Mesenchymal stem cell (in vitro differentiated cells and primary cell): ENCODE measurements at regions not wholly inside any gene's neighbourhood (a gene's known extent, or its start where the extent isn't known, plus 50 kb on each side); places are given as distances from the start of the nearest gene placed in this dataset.

Experiments used
- DNase-seq: peaks from one replicate; pipeline ENCODE4 v3.0.0-alpha.2; 2013
- H2AFZ ChIP-seq: one replicate; pipeline ENCODE4 v1.6.1; 2013; ENCODE audit warnings: low read depth, mild to moderate bottlenecking, control low read depth, inconsistent platforms, low read length, moderate library complexity
- H2AK5ac ChIP-seq: 2 replicates; pipeline ENCODE4 v1.6.1; 2013; ENCODE audit warnings: low read length, moderate library complexity, mild to moderate bottlenecking, inconsistent platforms; ENCODE audit not compliant: severe bottlenecking
- H2BK120ac ChIP-seq: one replicate; pipeline ENCODE4 v1.6.1; 2013; ENCODE audit warnings: low read depth, mild to moderate bottlenecking, inconsistent platforms, low read length, moderate library complexity
- H2BK12ac ChIP-seq, 2 experiments: one replicate each; pipeline ENCODE4 v1.6.1; 2013; ENCODE audit warnings: inconsistent platforms in 2 of 2, low read length in 2 of 2, mild to moderate bottlenecking in 2 of 2, moderate library complexity in 2 of 2, control low read depth in 1 of 2
- H2BK15ac ChIP-seq: one replicate; pipeline ENCODE4 v1.6.1; 2013; ENCODE audit warnings: mild to moderate bottlenecking, low read depth, inconsistent platforms; ENCODE audit not compliant: poor library complexity, severe bottlenecking
- H2BK5ac ChIP-seq: 2 replicates; pipeline ENCODE4 v1.6.1; 2013; ENCODE audit warnings: low read depth, mild to moderate bottlenecking, low read length, control low read depth, inconsistent platforms; ENCODE audit not compliant: poor library complexity, severe bottlenecking
- H3K14ac ChIP-seq, 2 experiments: one replicate each; pipeline ENCODE4 v1.6.1; 2013; ENCODE audit warnings: inconsistent platforms in 2 of 2, low read length in 2 of 2, control low read depth in 1 of 2, mild to moderate bottlenecking in 1 of 2, moderate library complexity in 1 of 2
- H3K18ac ChIP-seq, 2 experiments: one replicate each; pipeline ENCODE4 v1.6.1; 2013; ENCODE audit warnings: inconsistent platforms in 2 of 2, low read length in 2 of 2, control low read depth in 1 of 2, low read depth in 1 of 2, mild to moderate bottlenecking in 1 of 2
- H3K23ac ChIP-seq, 2 experiments: one replicate each; pipeline ENCODE4 v1.6.1; 2013; ENCODE audit warnings: inconsistent platforms in 2 of 2, low read length in 2 of 2, mild to moderate bottlenecking in 2 of 2, moderate library complexity in 2 of 2, control low read depth in 1 of 2
- H3K27ac ChIP-seq: 2 replicates; pipeline ENCODE4 v1.5.1; 2013; ENCODE audit warnings: mild to moderate bottlenecking, moderate library complexity, low read length, control low read depth, inconsistent platforms; ENCODE audit not compliant: poor library complexity, severe bottlenecking
- H3K27me3 ChIP-seq, 2 experiments: 2 replicates each; pipeline versions ENCODE4 v1.6.1 to v1.7.0; 2013; ENCODE audit warnings: low read length in 2 of 2, mild to moderate bottlenecking in 2 of 2, moderate library complexity in 2 of 2, control low read depth in 1 of 2, inconsistent platforms in 1 of 2; ENCODE audit not compliant: control insufficient read depth in 1 of 2, insufficient read depth in 1 of 2
- H3K36me3 ChIP-seq, 2 experiments: 2 replicates each; pipeline versions ENCODE4 v1.6.1 to v1.7.0; 2013; ENCODE audit warnings: low read length in 2 of 2, control low read depth in 1 of 2, inconsistent platforms in 1 of 2, low read depth in 1 of 2, mild to moderate bottlenecking in 1 of 2; ENCODE audit not compliant: insufficient read depth in 2 of 2, control insufficient read depth in 1 of 2
- H3K4ac ChIP-seq, 2 experiments: one replicate each; pipeline ENCODE4 v1.6.1; 2013; ENCODE audit warnings: inconsistent platforms in 2 of 2, low read length in 2 of 2, mild to moderate bottlenecking in 2 of 2, moderate library complexity in 2 of 2, control low read depth in 1 of 2, low read depth in 1 of 2
- H3K4me1 ChIP-seq: 2 replicates; pipeline ENCODE4 v1.6.1; 2013; ENCODE audit warnings: low read depth, low read length, control low read depth; ENCODE audit not compliant: control insufficient read depth, insufficient read depth
- H3K4me2 ChIP-seq: 2 replicates; pipeline ENCODE4 v1.6.1; 2013; ENCODE audit warnings: low read length, mild to moderate bottlenecking, inconsistent platforms; ENCODE audit not compliant: poor library complexity, severe bottlenecking
- H3K4me3 ChIP-seq, 2 experiments: 2 replicates each; pipeline versions ENCODE4 v1.5.1 to v1.7.0; 2013; ENCODE audit warnings: low read length in 2 of 2, mild to moderate bottlenecking in 2 of 2, control low read depth in 1 of 2, low read depth in 1 of 2; ENCODE audit not compliant: insufficient read depth in 1 of 2
- H3K79me1 ChIP-seq: replicated peaks from 2 replicates; pipeline ENCODE4 v1.6.1; 2013; ENCODE audit warnings: mild to moderate bottlenecking, control low read depth, low read length, inconsistent platforms; ENCODE audit not compliant: poor library complexity, severe bottlenecking
- H3K9ac ChIP-seq: 2 replicates; pipeline ENCODE4 v1.7.0; 2013; ENCODE audit warnings: mild to moderate bottlenecking, low read length, moderate library complexity
- H3K9me3 ChIP-seq: 2 replicates; pipeline ENCODE4 v1.7.0; 2013; ENCODE audit warnings: mild to moderate bottlenecking, low read length; ENCODE audit not compliant: control insufficient read depth
- H4K8ac ChIP-seq: one replicate; pipeline ENCODE4 v1.6.1; 2013; ENCODE audit warnings: inconsistent platforms, mild to moderate bottlenecking, low read length, moderate library complexity
- H4K91ac ChIP-seq: one replicate; pipeline ENCODE4 v1.6.1; 2013; ENCODE audit warnings: mild to moderate bottlenecking, low read length, inconsistent platforms
- WGBS: methylation state at CpG from one replicate; pipeline ENCODE4 v1.1.7; 2013; ENCODE audit warnings: mixed read lengths; 5-methylcytosine and 5-hydroxymethylcytosine counted together

DNA sequence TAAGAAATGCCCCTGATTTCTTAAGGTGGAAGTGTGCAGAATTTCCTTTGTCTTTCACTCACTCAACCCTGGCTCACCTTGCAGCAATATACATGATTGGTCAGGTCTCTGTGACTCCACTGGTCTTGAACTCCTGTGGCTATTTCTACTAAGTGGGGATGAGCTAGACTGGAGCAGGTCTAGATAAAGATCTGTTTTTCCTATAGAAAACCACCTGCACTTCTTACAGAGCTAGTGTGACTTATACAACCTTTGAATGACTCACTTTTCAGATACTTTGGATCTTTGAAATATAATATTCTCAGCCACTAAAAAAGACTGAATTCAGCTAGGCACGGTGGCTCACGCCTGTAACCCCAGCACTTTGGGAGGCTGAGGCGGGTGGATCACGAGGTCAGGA, 98.5 kb upstream of the KCTD1 start:
- Histone ChIP-seq H3K4me3 (no peak overlapping the region), H3K4me2 (no peak overlapping the region), H4K91ac (no peak overlapping the region), H2BK15ac (no peak overlapping the region), H3K27ac (no peak overlapping the region), H3K14ac (no peak overlapping the region), H2BK120ac (no peak overlapping the region), H3K9me3 (no peaks in the 10 kb centered on the region), H3K4ac (no peak overlapping the region), H3K4me1 (no peaks in the 10 kb centered on the region), H2BK5ac (no peak overlapping the region), H3K79me1 (no peaks in the 10 kb centered on the region), H2BK12ac (no peak overlapping the region), H3K18ac (no peak overlapping the region), H4K8ac (no peak overlapping the region), H3K36me3 (no peaks in the 10 kb centered on the region), H2AK5ac (no peak overlapping the region), H3K23ac (no peak overlapping the region), H3K27me3 (peaks cover 0 to 25% of the 10 kb centered on the region in 2 experiments), H3K9ac (no peak overlapping the region), H2AFZ (no peak overlapping the region)
- 94% methylated on average over 4 of the region's 4 CpGs for WGBS
- DNase-seq = no peak

DNA sequence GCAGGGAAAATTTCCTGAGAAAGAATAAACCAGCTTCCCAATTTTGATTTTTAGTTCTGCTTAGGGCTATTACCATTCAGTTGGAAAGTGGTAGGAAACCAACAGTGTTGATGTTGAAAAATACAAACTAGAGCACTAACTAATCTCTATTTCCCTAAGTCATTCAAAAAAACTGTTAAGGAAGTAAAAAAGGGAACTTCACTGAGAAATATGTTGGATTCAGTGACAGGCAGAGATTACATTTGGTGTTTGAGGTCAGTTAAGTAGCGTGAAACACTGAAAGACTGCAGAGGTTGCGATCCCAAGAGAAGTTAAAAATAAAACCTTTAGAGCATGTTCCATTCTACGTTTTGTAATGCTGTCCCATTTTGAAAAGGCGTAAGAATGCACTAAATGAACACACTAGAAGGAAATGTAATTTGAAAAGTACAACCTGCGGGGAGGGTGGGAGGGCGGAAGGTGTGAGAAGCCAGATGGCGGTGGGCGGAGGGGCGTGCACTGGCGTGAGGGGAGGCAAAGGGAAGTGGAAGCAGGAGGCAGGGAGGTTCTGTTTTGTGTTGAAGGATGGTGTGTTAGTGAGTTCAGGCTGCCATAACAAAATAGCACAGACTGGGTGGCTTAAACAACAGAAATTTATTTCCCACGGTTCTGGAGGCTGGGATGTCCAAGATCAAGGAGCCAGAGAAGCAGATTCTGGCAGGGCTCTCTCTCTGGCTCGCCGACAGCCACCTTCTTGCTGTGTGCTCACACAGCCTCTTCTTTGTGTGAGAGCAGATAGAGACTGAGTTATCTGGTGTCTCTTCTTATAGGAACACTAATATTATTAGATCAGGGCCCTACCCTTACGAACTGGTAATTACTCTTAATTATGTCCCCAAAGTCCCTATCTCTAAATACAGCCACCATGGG, 94.3 kb upstream of the KCTD1 start:
- Histone ChIP-seq H3K4me3 (no peak overlapping the region), H3K18ac (no peak overlapping the region), H2BK12ac (no peak overlapping the region), H2AFZ (no peak overlapping the region), H2BK15ac (no peak overlapping the region), H3K4ac (no peak overlapping the region), H3K23ac (no peak overlapping the region), H4K91ac (no peak overlapping the region), H3K79me1 (no peaks in the 10 kb centered on the region), H4K8ac (no peak overlapping the region), H3K27ac (no peak overlapping the region), H3K14ac (no peak overlapping the region), H3K4me1 (no peaks in the 10 kb centered on the region), H3K27me3 (peaks cover 0 to 23% of the 10 kb centered on the region in 2 experiments), H2AK5ac (no peak overlapping the region), H3K4me2 (no peak overlapping the region), H3K36me3 (no peaks in the 10 kb centered on the region), H2BK120ac (no peak overlapping the region), H3K9me3 (no peaks in the 10 kb centered on the region), H3K9ac (no peak overlapping the region), H2BK5ac (no peak overlapping the region)
- DNase-seq = no peak
- WGBS = 87% methylated on average over 13 of the region's 14 CpGs

DNA sequence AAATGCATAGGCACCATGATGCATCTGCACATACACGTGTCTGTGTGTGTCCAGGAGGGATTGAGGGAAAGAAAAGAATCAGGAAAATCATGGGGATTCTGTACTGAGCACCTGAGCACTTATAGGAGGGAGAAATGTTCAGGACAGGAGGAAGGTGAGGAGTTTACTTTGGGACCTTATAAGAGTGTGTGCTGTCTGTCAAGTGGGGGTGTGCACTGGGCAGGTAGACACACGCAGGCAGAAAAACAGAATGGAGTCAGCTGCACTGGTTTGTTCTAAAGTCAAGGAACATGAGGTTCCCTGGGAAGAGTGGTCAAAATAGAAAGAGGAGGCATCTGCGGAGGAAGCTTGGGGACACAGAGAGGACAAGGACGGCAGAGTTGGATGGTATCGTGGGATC, 92.2 kb upstream of the KCTD1 start:
- Histone ChIP-seq H3K23ac (no peak overlapping the region), H2AFZ (no peak overlapping the region), H2BK15ac (no peak overlapping the region), H4K8ac (no peak overlapping the region), H2BK5ac (no peak overlapping the region), H2BK12ac (no peak overlapping the region), H3K9me3 (no peaks in the 10 kb centered on the region), H3K27ac (no peak overlapping the region), H3K18ac (no peak overlapping the region), H3K4me1 (no peaks in the 10 kb centered on the region), H3K27me3 (peaks cover 0 to 27% of the 10 kb centered on the region in 2 experiments), H3K14ac (no peak overlapping the region), H2AK5ac (no peak overlapping the region), H3K4me3 (no peak overlapping the region), H4K91ac (no peak overlapping the region), H3K79me1 (no peaks in the 10 kb centered on the region), H2BK120ac (no peak overlapping the region), H3K9ac (no peak overlapping the region), H3K4me2 (no peak overlapping the region), H3K36me3 (no peaks in the 10 kb centered on the region), H3K4ac (no peak overlapping the region)
- WGBS = 90% methylated on average over 5 of the region's 5 CpGs
- DNase-seq = no peak

GRCh38 chr18:26639149-26639548, 90.8 kb upstream of the KCTD1 start:
- Histone ChIP-seq H3K18ac (no peak overlapping the region), H2AFZ (no peak overlapping the region), H2BK5ac (no peak overlapping the region), H3K4ac (no peak overlapping the region), H3K14ac (no peak overlapping the region), H3K4me1 (no peaks in the 10 kb centered on the region), H2BK15ac (no peak overlapping the region), H3K4me3 (no peak overlapping the region), H3K9ac (no peak overlapping the region), H2AK5ac (no peak overlapping the region), H2BK12ac (no peak overlapping the region), H3K27ac (no peak overlapping the region), H3K36me3 (no peaks in the 10 kb centered on the region), H3K23ac (no peak overlapping the region), H4K8ac (no peak overlapping the region), H3K9me3 (no peaks in the 10 kb centered on the region), H3K27me3 (peaks cover 0 to 31% of the 10 kb centered on the region in 2 experiments), H2BK120ac (no peak overlapping the region), H4K91ac (no peak overlapping the region), H3K4me2 (no peak overlapping the region), H3K79me1 (no peaks in the 10 kb centered on the region)
- DNase-seq = no peak
- WGBS = 83% methylated on average over 7 of the region's 7 CpGs
